K562 (cell line): ENCODE measurements at regions not wholly inside any gene's neighbourhood (a gene's known extent, or its start where the extent isn't known, plus 50 kb on each side); places are given as distances from the start of the nearest gene placed in this dataset.

Source experiments
- EHMT2 ChIP-seq: fragments of 450-650 bp; IDR thresholded peaks from 2 replicates; pipeline ENCODE4 v1.6.1; 2018; ENCODE audit warnings: antibody characterized with exemption
- ESRRA ChIP-seq: fragments of 450-650 bp; IDR thresholded peaks from 2 replicates; pipeline ENCODE4 v1.6.1; 2014; ENCODE audit warnings: low read depth, mild to moderate bottlenecking, moderate library complexity, borderline replicate concordance
- ESRRB ChIP-seq: fragments of 250-450 bp; sonication (Bioruptor Pico); IDR thresholded peaks from 2 replicates; pipeline ENCODE4 v1.5.0; 2020; ENCODE audit warnings: mild to moderate bottlenecking, moderate library complexity, borderline replicate concordance
- HIVEP1 ChIP-seq: fragments of 250-450 bp; sonication (Bioruptor Pico); IDR thresholded peaks from 2 replicates; pipeline ENCODE4 v1.4.0; 2020; ENCODE audit warnings: mild to moderate bottlenecking
- MEIS2 ChIP-seq: fragments of 450-650 bp; IDR thresholded peaks from 2 replicates; pipeline ENCODE4 v1.6.1; 2014; ENCODE audit warnings: mild to moderate bottlenecking; ENCODE audit not compliant: partially characterized antibody
- MTA1 ChIP-seq: fragments of 450-650 bp; IDR thresholded peaks from 2 replicates; pipeline ENCODE4 v1.6.1; 2017; ENCODE audit warnings: borderline replicate concordance
- MYBL2 ChIP-seq, 2 experiments: fragments of 450-650 bp in 1 of 2; sonication (generic) in 1 of 2; formaldehyde crosslinking in 1 of 2; IDR thresholded peaks; 2 replicates each; pipeline versions ENCODE4 v1.6.1 to v1.8.1; 2017 to 2022; ENCODE audit warnings: borderline replicate concordance in 1 of 2, inconsistent platforms in 1 of 2, low read depth in 1 of 2, mild to moderate bottlenecking in 1 of 2, missing genetic modification reagents in 1 of 2, moderate library complexity in 1 of 2
- RAD21 ChIP-seq, 2 experiments: fragments of 250-450 bp in 1 of 2; fragments of 450-650 bp in 1 of 2; sonication (Bioruptor Pico) in 1 of 2; formaldehyde crosslinking in 1 of 2; IDR thresholded peaks in 1 of 2; conservative IDR thresholded peaks in 1 of 2; 2 replicates each; pipeline versions ENCODE4 v1.4.0 to v1.8.0; 2020 to 2022; ENCODE audit warnings: mild to moderate bottlenecking in 2 of 2, moderate library complexity in 1 of 2
- RBM25 ChIP-seq: fragments of 200-400 bp; formaldehyde crosslinking; IDR thresholded peaks from 2 replicates; pipeline ENCODE4 v1.6.1; 2018; ENCODE audit warnings: low read length, low read depth, moderate library complexity; ENCODE audit not compliant: severe bottlenecking
- ZNF23 ChIP-seq: fragments of 250-450 bp; sonication (Bioruptor Pico); IDR thresholded peaks from 2 replicates; pipeline ENCODE4 v1.4.0; 2020; ENCODE audit warnings: mild to moderate bottlenecking
- ZNF583 ChIP-seq: fragments of 250-450 bp; sonication (Bioruptor Pico); IDR thresholded peaks from 2 replicates; pipeline ENCODE4 v1.4.0; 2020
- ZNF695 ChIP-seq: fragments of 450-650 bp; formaldehyde crosslinking; IDR thresholded peaks from 2 replicates; pipeline ENCODE4 v1.4.0; 2020; ENCODE audit warnings: mild to moderate bottlenecking, moderate library complexity
- TF ChIP-seq, protein P1 (sequence below): fragments of 250-450 bp; sonication (Bioruptor Pico); IDR thresholded peaks from 2 replicates; pipeline ENCODE4 v1.8.0; 2022; ENCODE audit warnings: moderate library complexity, mild to moderate bottlenecking, inconsistent platforms
- TF ChIP-seq, protein P2 (sequence below), 3 experiments: IDR thresholded peaks in 2 of 3; conservative IDR thresholded peaks in 1 of 3; 2 replicates each; pipeline ENCODE4 v1.5.1; 2011 to 2012; ENCODE audit warnings: low read length in 3 of 3, mild to moderate bottlenecking in 3 of 3, control low read depth in 2 of 3, improper control_type of control experiment in 1 of 3, inconsistent platforms in 1 of 3, low read depth in 1 of 3, mixed read lengths in 1 of 3, moderate library complexity in 1 of 3; ENCODE audit not compliant: insufficient read depth in 2 of 3
- TF ChIP-seq, protein P3 (sequence below): fragments of 150-350 bp; conservative IDR thresholded peaks from 2 replicates; pipeline ENCODE4 v1.6.1; 2014; ENCODE audit warnings: low read length
- TF ChIP-seq, protein P4 (sequence below), 2 experiments: IDR thresholded peaks; 2 replicates each; pipeline ENCODE4 v1.6.1; 2011; ENCODE audit warnings: borderline replicate concordance in 1 of 2, control low read depth in 1 of 2, low read depth in 1 of 2, low read length in 1 of 2, mild to moderate bottlenecking in 1 of 2, mixed read lengths in 1 of 2, moderate library complexity in 1 of 2; ENCODE audit not compliant: insufficient read depth in 1 of 2, insufficient read length in 1 of 2, poor library complexity in 1 of 2, severe bottlenecking in 1 of 2; ENCODE audit errors: extremely low read depth in 1 of 2
- TF ChIP-seq, protein P5 (sequence below): fragments of 450-650 bp; IDR thresholded peaks from 2 replicates; pipeline ENCODE4 v1.6.1; 2016
- TF ChIP-seq, protein P6 (sequence below): IDR thresholded peaks from 2 replicates; pipeline ENCODE4 v1.6.1; 2016; ENCODE audit warnings: missing genetic modification characterization, missing compliant biosample characterization

DNA sequence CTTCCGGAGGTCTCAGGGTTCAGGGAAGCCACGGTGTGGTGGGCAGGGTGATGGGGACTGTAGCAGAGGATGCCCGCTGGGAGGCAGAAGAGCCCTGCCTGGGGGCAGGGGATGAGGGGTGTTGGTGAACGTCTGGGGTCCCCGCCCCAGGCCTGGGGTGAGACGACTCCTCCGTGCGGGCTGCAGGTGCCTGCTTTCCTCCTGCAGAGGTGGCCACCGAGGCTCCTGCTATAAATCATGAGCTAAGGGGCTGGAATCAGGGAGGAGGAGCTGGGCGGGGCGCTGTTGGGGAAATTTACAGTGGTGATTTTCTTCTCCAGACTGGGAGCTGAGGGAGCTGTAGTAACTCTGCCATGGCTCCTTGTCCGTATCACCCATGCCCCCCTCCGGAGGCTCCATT is 167.0 kb downstream of the MRM1 start (continued):
- TF ChIP-seq, protein P1, sequence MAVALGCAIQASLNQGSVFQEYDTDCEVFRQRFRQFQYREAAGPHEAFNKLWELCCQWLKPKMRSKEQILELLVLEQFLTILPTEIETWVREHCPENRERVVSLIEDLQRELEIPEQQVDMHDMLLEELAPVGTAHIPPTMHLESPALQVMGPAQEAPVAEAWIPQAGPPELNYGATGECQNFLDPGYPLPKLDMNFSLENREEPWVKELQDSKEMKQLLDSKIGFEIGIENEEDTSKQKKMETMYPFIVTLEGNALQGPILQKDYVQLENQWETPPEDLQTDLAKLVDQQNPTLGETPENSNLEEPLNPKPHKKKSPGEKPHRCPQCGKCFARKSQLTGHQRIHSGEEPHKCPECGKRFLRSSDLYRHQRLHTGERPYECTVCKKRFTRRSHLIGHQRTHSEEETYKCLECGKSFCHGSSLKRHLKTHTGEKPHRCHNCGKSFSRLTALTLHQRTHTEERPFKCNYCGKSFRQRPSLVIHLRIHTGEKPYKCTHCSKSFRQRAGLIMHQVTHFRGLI (CRISPR knock-in tag): no peak
- no peak for TF ChIP-seq MTA1
- TF ChIP-seq ESRRB (CRISPR knock-in tag): no peak
- TF ChIP-seq ZNF583 (CRISPR knock-in tag): no peak
- TF ChIP-seq, protein P2, sequence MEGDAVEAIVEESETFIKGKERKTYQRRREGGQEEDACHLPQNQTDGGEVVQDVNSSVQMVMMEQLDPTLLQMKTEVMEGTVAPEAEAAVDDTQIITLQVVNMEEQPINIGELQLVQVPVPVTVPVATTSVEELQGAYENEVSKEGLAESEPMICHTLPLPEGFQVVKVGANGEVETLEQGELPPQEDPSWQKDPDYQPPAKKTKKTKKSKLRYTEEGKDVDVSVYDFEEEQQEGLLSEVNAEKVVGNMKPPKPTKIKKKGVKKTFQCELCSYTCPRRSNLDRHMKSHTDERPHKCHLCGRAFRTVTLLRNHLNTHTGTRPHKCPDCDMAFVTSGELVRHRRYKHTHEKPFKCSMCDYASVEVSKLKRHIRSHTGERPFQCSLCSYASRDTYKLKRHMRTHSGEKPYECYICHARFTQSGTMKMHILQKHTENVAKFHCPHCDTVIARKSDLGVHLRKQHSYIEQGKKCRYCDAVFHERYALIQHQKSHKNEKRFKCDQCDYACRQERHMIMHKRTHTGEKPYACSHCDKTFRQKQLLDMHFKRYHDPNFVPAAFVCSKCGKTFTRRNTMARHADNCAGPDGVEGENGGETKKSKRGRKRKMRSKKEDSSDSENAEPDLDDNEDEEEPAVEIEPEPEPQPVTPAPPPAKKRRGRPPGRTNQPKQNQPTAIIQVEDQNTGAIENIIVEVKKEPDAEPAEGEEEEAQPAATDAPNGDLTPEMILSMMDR (IDR thresholded peaks at IDR 0.05 in 2 of 3, conservative IDR thresholded peaks at IDR 0.05 in 1 of 3; ENCODE audit: insufficient read depth in 2 of 3, low read depth in 1 of 3, low read length in 3 of 3): peak; percentile 31 to 34 (median 33); a peak in 2 of 6 replicates
- TF ChIP-seq RBM25: no peak
- no peak for TF ChIP-seq HIVEP1
- peak in 1 of 2 experiments; percentile 33; a peak in 2 of 4 replicates for TF ChIP-seq RAD21 (CRISPR knock-in tag; conservative IDR thresholded peaks at IDR 0.05 in 1 of 2, IDR thresholded peaks at IDR 0.05 in 1 of 2)
- no peak for TF ChIP-seq MEIS2
- TF ChIP-seq EHMT2: no peak
- TF ChIP-seq, protein P3, sequence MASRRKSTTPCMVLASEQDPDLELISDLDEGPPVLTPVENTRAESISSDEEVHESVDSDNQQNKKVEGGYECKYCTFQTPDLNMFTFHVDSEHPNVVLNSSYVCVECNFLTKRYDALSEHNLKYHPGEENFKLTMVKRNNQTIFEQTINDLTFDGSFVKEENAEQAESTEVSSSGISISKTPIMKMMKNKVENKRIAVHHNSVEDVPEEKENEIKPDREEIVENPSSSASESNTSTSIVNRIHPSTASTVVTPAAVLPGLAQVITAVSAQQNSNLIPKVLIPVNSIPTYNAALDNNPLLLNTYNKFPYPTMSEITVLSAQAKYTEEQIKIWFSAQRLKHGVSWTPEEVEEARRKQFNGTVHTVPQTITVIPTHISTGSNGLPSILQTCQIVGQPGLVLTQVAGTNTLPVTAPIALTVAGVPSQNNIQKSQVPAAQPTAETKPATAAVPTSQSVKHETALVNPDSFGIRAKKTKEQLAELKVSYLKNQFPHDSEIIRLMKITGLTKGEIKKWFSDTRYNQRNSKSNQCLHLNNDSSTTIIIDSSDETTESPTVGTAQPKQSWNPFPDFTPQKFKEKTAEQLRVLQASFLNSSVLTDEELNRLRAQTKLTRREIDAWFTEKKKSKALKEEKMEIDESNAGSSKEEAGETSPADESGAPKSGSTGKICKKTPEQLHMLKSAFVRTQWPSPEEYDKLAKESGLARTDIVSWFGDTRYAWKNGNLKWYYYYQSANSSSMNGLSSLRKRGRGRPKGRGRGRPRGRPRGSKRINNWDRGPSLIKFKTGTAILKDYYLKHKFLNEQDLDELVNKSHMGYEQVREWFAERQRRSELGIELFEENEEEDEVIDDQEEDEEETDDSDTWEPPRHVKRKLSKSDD: no peak
- no peak for TF ChIP-seq MYBL2 (IDR thresholded peaks at IDR 0.05; ENCODE audit: low read depth)
- no peak for TF ChIP-seq MYBL2 (CRISPR knock-in tag; IDR thresholded peaks at IDR 0.05; ENCODE audit: borderline replicate concordance)
- no peak for TF ChIP-seq ZNF23 (CRISPR knock-in tag)
- no peak for TF ChIP-seq ESRRA
- TF ChIP-seq, protein P4, sequence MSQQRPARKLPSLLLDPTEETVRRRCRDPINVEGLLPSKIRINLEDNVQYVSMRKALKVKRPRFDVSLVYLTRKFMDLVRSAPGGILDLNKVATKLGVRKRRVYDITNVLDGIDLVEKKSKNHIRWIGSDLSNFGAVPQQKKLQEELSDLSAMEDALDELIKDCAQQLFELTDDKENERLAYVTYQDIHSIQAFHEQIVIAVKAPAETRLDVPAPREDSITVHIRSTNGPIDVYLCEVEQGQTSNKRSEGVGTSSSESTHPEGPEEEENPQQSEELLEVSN (IDR thresholded peaks at IDR 0.05; ENCODE audit: borderline replicate concordance in 1 of 2, extremely low read depth in 1 of 2, insufficient read depth in 1 of 2, insufficient read length in 1 of 2, low read depth in 1 of 2, low read length in 1 of 2, poor library complexity in 1 of 2, severe bottlenecking in 1 of 2): no peak
- TF ChIP-seq, protein P5, sequence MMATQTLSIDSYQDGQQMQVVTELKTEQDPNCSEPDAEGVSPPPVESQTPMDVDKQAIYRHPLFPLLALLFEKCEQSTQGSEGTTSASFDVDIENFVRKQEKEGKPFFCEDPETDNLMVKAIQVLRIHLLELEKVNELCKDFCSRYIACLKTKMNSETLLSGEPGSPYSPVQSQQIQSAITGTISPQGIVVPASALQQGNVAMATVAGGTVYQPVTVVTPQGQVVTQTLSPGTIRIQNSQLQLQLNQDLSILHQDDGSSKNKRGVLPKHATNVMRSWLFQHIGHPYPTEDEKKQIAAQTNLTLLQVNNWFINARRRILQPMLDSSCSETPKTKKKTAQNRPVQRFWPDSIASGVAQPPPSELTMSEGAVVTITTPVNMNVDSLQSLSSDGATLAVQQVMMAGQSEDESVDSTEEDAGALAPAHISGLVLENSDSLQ: peak; percentile 52
- TF ChIP-seq, protein P6, sequence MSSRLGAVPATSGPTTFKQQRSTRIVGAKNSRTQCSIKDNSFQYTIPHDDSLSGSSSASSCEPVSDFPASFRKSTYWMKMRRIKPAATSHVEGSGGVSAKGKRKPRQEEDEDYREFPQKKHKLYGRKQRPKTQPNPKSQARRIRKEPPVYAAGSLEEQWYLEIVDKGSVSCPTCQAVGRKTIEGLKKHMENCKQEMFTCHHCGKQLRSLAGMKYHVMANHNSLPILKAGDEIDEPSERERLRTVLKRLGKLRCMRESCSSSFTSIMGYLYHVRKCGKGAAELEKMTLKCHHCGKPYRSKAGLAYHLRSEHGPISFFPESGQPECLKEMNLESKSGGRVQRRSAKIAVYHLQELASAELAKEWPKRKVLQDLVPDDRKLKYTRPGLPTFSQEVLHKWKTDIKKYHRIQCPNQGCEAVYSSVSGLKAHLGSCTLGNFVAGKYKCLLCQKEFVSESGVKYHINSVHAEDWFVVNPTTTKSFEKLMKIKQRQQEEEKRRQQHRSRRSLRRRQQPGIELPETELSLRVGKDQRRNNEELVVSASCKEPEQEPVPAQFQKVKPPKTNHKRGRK (tag): no peak
- TF ChIP-seq ZNF695 (CRISPR knock-in tag): no peak
